Activated CD8-positive, alpha-beta T cell treated with anti-CD3 and anti-CD28 coated beads for 36 hours (primary cell): ENCODE measurements at regions not wholly inside any gene's neighbourhood (a gene's known extent, or its start where the extent isn't known, plus 50 kb on each side); places are given as distances from the start of the nearest gene placed in this dataset.

Experiments
- ATAC-seq: fragments of 200-7000 bp; cut with Tn5 transposase; one replicate; pipeline ENCODE4 v1.10.0; 2021; ENCODE audit warnings: mild to moderate bottlenecking, moderate library complexity
- CTCF ChIA-PET: fragments of 350-600 bp; sonication (Branson Sonifier 250); formaldehyde crosslinking; loops from one replicate; lab custom pipeline; 2021; ENCODE audit warnings: antibody characterized with exemption; lab: Charles Lee
- POLR2A ChIA-PET: fragments of 350-600 bp; sonication (Branson Sonifier 250); formaldehyde crosslinking; loops from one replicate; lab custom pipeline; 2021; ENCODE audit warnings: antibody characterized with exemption; lab: Charles Lee
- DNase-seq: peaks from one replicate; pipeline ENCODE4 v3.0.0-alpha.2; 2020
- H3K27ac Mint-ChIP-seq: one replicate; pipeline ENCODE4 v1.8.0; 2021; ENCODE audit warnings: mild to moderate bottlenecking, mixed read lengths
- H3K27me3 Mint-ChIP-seq: one replicate; pipeline ENCODE4 v1.8.0; 2021; ENCODE audit warnings: mixed read lengths
- H3K36me3 Mint-ChIP-seq: one replicate; pipeline ENCODE4 v1.8.0; 2021; ENCODE audit warnings: low read depth, mixed read lengths
- H3K4me1 Mint-ChIP-seq: one replicate; pipeline ENCODE4 v1.8.0; 2021; ENCODE audit warnings: low read depth, mixed read lengths
- H3K4me3 Mint-ChIP-seq: one replicate; pipeline ENCODE4 v1.8.0; 2021; ENCODE audit warnings: mild to moderate bottlenecking, moderate library complexity, mixed read lengths
- H3K9me3 Mint-ChIP-seq: one replicate; pipeline ENCODE4 v1.8.0; 2021; ENCODE audit warnings: mixed read lengths
- CTCF ChIP-seq: fragments of 200-600 bp; IDR thresholded peaks from one replicate; pipeline ENCODE4 v1.8.0; 2022; ENCODE audit warnings: antibody characterized with exemption, mild to moderate bottlenecking
- intact Hi-C: fragments of 100-400 bp; cut with micrococcal nuclease; formaldehyde crosslinking; loops from one replicate; pipeline ENCODE4 v1.10.0; 2022

GRCh38 chr7:125526092-125526491 lies 596.5 kb upstream of the POT1 start:
- Mint-ChIP-seq H3K4me3 (no peak overlapping the region), H3K4me1 (no peaks in the 10 kb centered on the region), H3K9me3 (peaks cover 7% of the 10 kb centered on the region), H3K27ac (no peak overlapping the region), H3K36me3 (no peaks in the 10 kb centered on the region), H3K27me3 (no peaks in the 10 kb centered on the region)
- CTCF ChIA-PET: no interaction called here
- DNase-seq (no peak), ATAC-seq (no peak)
- intact Hi-C loops: no loop called here
- no peak for TF ChIP-seq CTCF
- POLR2A ChIA-PET: no interaction called here

GRCh38 chr7:125516194-125516593 lies 586.6 kb upstream of the POT1 start:
- Mint-ChIP-seq H3K4me1 (no peaks in the 10 kb centered on the region), H3K27me3 (no peaks in the 10 kb centered on the region), H3K27ac (no peak overlapping the region), H3K9me3 (peaks cover 4% of the 10 kb centered on the region), H3K36me3 (no peaks in the 10 kb centered on the region), H3K4me3 (no peak overlapping the region)
- ChIA-PET CTCF (no interaction called here), POLR2A (no interaction called here)
- no peak for DNase-seq
- no peak for ATAC-seq
- no peak for TF ChIP-seq CTCF
- intact Hi-C loops: no loop called here

- Mint-ChIP-seq H3K27me3 (no peaks in the 10 kb centered on the region), H3K36me3 (no peaks in the 10 kb centered on the region), H3K4me3 (no peak overlapping the region), H3K9me3 (no peaks in the 10 kb centered on the region), H3K27ac (no peak overlapping the region), H3K4me1 (no peaks in the 10 kb centered on the region)
- ATAC-seq: no peak
- POLR2A ChIA-PET: no interaction called here
- intact Hi-C loops: no loop called here
- no peak for TF ChIP-seq CTCF
- no peak for DNase-seq
- CTCF ChIA-PET: no interaction called here
Observed at GRCh38 chr7:125512373-125512772, 582.7 kb upstream of the POT1 start.

- intact Hi-C loops: no loop called here
- Mint-ChIP-seq H3K4me3 (no peak overlapping the region), H3K9me3 (no peaks in the 10 kb centered on the region), H3K4me1 (no peaks in the 10 kb centered on the region), H3K36me3 (no peaks in the 10 kb centered on the region), H3K27me3 (no peaks in the 10 kb centered on the region), H3K27ac (no peak overlapping the region)
- CTCF ChIA-PET: no interaction called here
- no peak for TF ChIP-seq CTCF
- POLR2A ChIA-PET: no interaction called here
- ATAC-seq: no peak
- DNase-seq: no peak
Observed at GRCh38 chr7:125511310-125511709, 581.7 kb upstream of the POT1 start.

GRCh38 chr7:125506331-125506730 lies 576.7 kb upstream of the POT1 start:
- Mint-ChIP-seq H3K4me1 (no peaks in the 10 kb centered on the region), H3K36me3 (no peaks in the 10 kb centered on the region), H3K27me3 (no peaks in the 10 kb centered on the region), H3K27ac (no peak overlapping the region), H3K4me3 (no peak overlapping the region), H3K9me3 (peaks cover 10% of the 10 kb centered on the region)
- ChIA-PET POLR2A (no interaction called here), CTCF (no interaction called here)
- no peak for DNase-seq
- intact Hi-C loops: no loop called here
- no peak for TF ChIP-seq CTCF
- ATAC-seq: no peak
